ENCODE measurements at regions not wholly inside any gene's neighbourhood (a gene's known extent, or its start where the extent isn't known, plus 50 kb on each side); places are given as distances from the start of the nearest gene placed in this dataset.
A peak's percentile ranks its signal among the peaks of the same experiment; 100 is the strongest.

DNA sequence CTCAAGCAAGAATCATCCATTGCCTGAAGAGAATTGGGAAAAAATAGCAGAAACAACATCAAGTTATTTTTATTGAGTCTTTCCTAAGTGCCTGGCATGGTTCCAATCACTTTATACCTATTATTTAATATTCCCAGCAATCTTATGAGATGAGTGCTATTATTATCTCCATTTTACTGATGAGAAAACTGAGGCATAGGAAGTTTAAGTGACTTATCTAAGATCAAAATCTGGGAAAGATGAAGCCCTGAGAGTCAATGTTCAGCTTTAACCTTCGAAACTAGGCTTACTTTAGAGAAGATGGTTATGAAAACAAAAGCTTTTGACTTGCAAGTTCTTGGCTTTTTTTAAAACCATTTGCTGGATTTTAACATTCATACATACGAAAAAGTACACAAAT, 141.6 kb downstream of the APIP start:
- DNase-seq (ENCODE audit: low spot score) = no peak
- Histone ChIP-seq H3K4me1 (ENCODE audit: insufficient read depth, low read length) (no peaks in the 10 kb centered on the region; the same call in 1 of the 2 replicates), H4K20me1 (ENCODE audit: insufficient read depth, low read length) (no peaks in the 10 kb centered on the region), H3K9me3 (ENCODE audit: low read length) (no peaks in the 10 kb centered on the region), H2AFZ (ENCODE audit: low read length) (no peak overlapping the region), H3K36me3 (replicated peaks in 1 of 2; ENCODE audit: control insufficient read depth in 1 of 2, insufficient read depth in 2 of 2, low read length in 2 of 2) (no peaks in the 10 kb centered on the region), H3K27me3 (ENCODE audit: control insufficient read depth in 1 of 2, insufficient read depth in 2 of 2, low read length in 2 of 2) (no peaks in the 10 kb centered on the region; a peak in 1 of 5 replicates), H3K27ac (ENCODE audit: extremely low read length, insufficient read depth, low read length) (no peak overlapping the region), H3K4me3 (replicated peaks in 1 of 3; ENCODE audit: insufficient read depth in 1 of 3, low read depth in 2 of 3, low read length in 3 of 3) (no peak overlapping the region), H3K79me2 (ENCODE audit: insufficient read depth, low read length) (no peaks in the 10 kb centered on the region), H3K4me2 (ENCODE audit: low read depth, low read length) (no peak overlapping the region), H3K9ac (ENCODE audit: insufficient read depth, low read depth, low read length) (no peak overlapping the region)
- no peak for ATAC-seq
- CTCF ChIA-PET (ENCODE audit: low intra/inter-chr PET ratio, low total read pairs) = no interaction called here
- WGBS (ENCODE audit: low lambda C conversion rate) = 69% methylated on average over 2 of the region's 2 CpGs
- in situ Hi-C loops (cut with HindIII; ENCODE audit: extremely low pct_ligation_motif_present, low pct_unique_long_range_greater_than_20kb) = no loop called here
- no TSS peak for BruUV-seq (replicated peaks)
- no peak for FAIRE-seq
- intact Hi-C loops (cut with micrococcal nuclease; ENCODE audit: unreplicated experiment) = no loop called here
- TF ChIP-seq ZNF883 (CRISPR knock-in tag; IDR thresholded peaks at IDR 0.05; ENCODE audit: not compliant biosample characterization) (no peak), ZNF629 (CRISPR knock-in tag; conservative IDR thresholded peaks at IDR 0.05) (peak; percentile 62)
- POLR2A ChIA-PET = no interaction called here

DNA sequence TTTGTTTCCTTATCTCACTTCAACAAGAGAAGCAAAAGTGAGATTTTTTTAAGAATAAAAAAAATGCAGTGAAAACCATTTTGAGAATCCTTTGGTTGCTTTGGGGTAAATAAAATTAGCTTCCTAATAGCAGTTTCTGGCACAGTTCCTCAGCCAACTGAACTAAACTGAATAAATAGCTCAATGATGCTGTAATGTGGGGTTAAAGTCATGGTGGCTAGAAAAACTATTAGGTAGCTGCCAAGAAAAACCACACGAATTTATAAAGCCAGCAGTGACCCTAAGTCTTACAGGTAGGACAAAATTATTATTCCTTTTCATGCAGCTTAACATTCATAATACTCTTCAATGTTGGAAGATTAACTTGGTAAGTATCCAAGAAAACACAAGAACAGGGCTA, 142.4 kb downstream of the APIP start:
- 41% methylated on average over 1 of the region's 1 CpG for WGBS (ENCODE audit: low lambda C conversion rate)
- CTCF ChIA-PET (ENCODE audit: low intra/inter-chr PET ratio, low total read pairs) = no interaction called here
- H3K79me2 ChIP-seq (ENCODE audit: insufficient read depth, low read length) = no peaks in the 10 kb centered on the region
- POLR2A ChIA-PET = interaction anchor here (1.0 kb wide), 1 partner anchor 173 kb away, joined by 3 read pairs; no protein-coding TSS in a partner anchor
- H2AFZ ChIP-seq (ENCODE audit: low read length) = no peak overlapping the region
- H3K36me3 ChIP-seq (replicated peaks in 1 of 2; ENCODE audit: control insufficient read depth in 1 of 2, insufficient read depth in 2 of 2, low read length in 2 of 2) = no peaks in the 10 kb centered on the region
- no peak overlapping the region for H3K4me2 ChIP-seq (ENCODE audit: low read depth, low read length)
- ATAC-seq (no peak), FAIRE-seq (no peak), DNase-seq (ENCODE audit: low spot score) (no peak)
- H3K4me1 ChIP-seq (ENCODE audit: insufficient read depth, low read length) = no peaks in the 10 kb centered on the region; the same call in 1 of the 2 replicates
- intact Hi-C loops (cut with micrococcal nuclease; ENCODE audit: unreplicated experiment) = no loop called here
- no peak overlapping the region for H3K9ac ChIP-seq (ENCODE audit: insufficient read depth, low read depth, low read length)
- BruUV-seq (replicated peaks) = no TSS peak
- in situ Hi-C loops (cut with HindIII; ENCODE audit: extremely low pct_ligation_motif_present, low pct_unique_long_range_greater_than_20kb) = no loop called here
- H3K27me3 ChIP-seq (ENCODE audit: control insufficient read depth in 1 of 2, insufficient read depth in 2 of 2, low read length in 2 of 2) = no peaks in the 10 kb centered on the region; a peak in 1 of 5 replicates
- TF ChIP-seq LCORL (IDR thresholded peaks at IDR 0.05) (no peak), LCORL (CRISPR knock-in tag; IDR thresholded peaks at IDR 0.05) (no peak), PHF20 (CRISPR knock-in tag; IDR thresholded peaks at IDR 0.05) (no peak)
- TF ChIP-seq, protein P1, sequence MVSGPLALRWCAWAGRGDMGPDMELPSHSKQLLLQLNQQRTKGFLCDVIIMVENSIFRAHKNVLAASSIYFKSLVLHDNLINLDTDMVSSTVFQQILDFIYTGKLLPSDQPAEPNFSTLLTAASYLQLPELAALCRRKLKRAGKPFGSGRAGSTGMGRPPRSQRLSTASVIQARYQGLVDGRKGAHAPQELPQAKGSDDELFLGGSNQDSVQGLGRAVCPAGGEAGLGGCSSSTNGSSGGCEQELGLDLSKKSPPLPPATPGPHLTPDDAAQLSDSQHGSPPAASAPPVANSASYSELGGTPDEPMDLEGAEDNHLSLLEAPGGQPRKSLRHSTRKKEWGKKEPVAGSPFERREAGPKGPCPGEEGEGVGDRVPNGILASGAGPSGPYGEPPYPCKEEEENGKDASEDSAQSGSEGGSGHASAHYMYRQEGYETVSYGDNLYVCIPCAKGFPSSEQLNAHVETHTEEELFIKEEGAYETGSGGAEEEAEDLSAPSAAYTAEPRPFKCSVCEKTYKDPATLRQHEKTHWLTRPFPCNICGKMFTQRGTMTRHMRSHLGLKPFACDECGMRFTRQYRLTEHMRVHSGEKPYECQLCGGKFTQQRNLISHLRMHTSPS (CRISPR knock-in tag; IDR thresholded peaks at IDR 0.05; ENCODE audit: low read depth) = no peak
- H3K4me3 ChIP-seq (replicated peaks in 1 of 3; ENCODE audit: insufficient read depth in 1 of 3, low read depth in 2 of 3, low read length in 3 of 3) = no peak overlapping the region
- no peaks in the 10 kb centered on the region for H3K9me3 ChIP-seq (ENCODE audit: low read length)
- H4K20me1 ChIP-seq (ENCODE audit: insufficient read depth, low read length) = no peaks in the 10 kb centered on the region
- H3K27ac ChIP-seq (ENCODE audit: extremely low read length, insufficient read depth, low read length) = no peak overlapping the region
